Left cardiac atrium (tissue), 4 donors: ENCODE measurements at regions not wholly inside any gene's neighbourhood (a gene's known extent, or its start where the extent isn't known, plus 50 kb on each side); places are given as distances from the start of the nearest gene placed in this dataset.

Experiments
- ATAC-seq, 2 donors: fragments of 200-7000 bp; cut with Tn5 transposase; one replicate each; pipeline ENCODE4 v1.9.1; 2020; ENCODE audit warnings: mild to moderate bottlenecking in 2 of 2, moderate library complexity in 2 of 2
- DNase-seq: peaks from one replicate; pipeline ENCODE4 v3.0.0-alpha.2; 2020
- intact Hi-C, 2 donors: fragments of 100-400 bp; cut with DNase I; formaldehyde crosslinking; loops; one replicate each; pipeline versions ENCODE4 v1.14.1 to v1.15.1; 2022 to 2023
- donor health status: DM: no; HTN: yes; CAD: no.
- donor health status: DM: no; HTN: yes; CAD: no; lungs with severe emphysema.
- donor health status: DM: yes; HTN: yes; CAD: no.
- donor health status: Dilated cardiomyopathy.

DNA sequence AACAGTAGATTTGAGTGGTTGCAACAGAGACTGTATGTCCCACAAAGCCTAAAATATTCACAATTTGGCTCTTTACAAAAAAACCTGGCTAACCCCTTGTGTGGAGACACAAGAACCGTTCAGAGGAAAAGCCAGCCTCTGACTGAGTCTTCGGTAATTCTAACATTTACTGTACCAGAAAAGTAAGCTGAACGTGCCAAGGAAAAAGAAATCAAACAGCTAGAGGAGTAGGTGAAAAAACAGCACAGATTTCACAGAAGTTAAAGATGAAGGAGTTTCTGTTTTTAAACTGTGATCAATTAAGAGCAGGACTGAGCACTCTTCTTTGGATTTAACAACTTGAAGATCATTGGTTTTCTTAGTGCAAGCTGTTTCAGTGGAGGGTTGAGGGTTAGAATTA, 424.7 kb upstream of the KIRREL3 start:
- ATAC-seq, result no peak
- intact Hi-C loops, result no loop called here

DNA sequence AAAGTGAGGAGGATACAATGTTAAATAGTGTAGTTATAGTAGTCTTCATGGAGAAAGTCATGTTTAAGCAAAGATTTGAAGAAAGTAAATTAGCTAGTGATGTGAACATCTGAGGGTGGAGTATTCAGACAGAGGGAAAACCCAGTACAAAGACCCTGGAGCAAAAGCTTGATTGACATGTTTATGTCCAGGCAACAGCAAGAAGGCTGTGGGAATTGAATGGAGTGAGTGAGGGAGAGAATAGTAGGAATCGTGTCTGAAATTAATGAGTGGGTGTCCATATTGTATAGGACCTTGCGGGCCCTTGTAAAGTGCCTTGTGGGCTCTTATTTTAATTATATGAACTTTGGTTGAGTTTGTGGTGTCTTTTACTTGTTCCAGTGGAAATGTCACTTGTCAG, 424.1 kb upstream of the KIRREL3 start:
- ATAC-seq, result no peak
- intact Hi-C loops, result no loop called here

More for the DNA sequence above, 424.7 kb upstream of the KIRREL3 start:
- no peak for DNase-seq

DNA sequence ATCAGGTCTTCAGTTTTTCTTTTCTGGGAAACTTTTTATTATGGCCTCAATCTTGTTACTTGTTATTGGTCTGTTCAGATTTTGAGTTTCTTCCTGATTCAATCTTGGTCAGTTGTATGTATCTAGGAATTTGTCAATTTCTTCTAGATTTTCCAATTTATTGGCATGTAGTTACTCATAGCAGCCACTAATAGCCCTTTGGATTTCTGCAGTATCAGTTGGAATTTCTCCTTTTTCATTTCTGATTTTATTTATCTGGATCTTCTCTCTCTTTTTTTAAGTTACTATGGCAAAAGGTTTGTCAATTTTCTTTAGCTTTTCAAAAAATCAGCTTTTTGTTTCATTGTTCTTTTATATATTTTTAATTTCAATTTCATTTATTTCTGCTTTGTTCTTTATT, 419.6 kb upstream of the KIRREL3 start:
- intact Hi-C loops, result no loop called here
- no peak for DNase-seq
- ATAC-seq, result no peak

More for the DNA sequence above, 424.1 kb upstream of the KIRREL3 start:
- no peak for DNase-seq

DNA sequence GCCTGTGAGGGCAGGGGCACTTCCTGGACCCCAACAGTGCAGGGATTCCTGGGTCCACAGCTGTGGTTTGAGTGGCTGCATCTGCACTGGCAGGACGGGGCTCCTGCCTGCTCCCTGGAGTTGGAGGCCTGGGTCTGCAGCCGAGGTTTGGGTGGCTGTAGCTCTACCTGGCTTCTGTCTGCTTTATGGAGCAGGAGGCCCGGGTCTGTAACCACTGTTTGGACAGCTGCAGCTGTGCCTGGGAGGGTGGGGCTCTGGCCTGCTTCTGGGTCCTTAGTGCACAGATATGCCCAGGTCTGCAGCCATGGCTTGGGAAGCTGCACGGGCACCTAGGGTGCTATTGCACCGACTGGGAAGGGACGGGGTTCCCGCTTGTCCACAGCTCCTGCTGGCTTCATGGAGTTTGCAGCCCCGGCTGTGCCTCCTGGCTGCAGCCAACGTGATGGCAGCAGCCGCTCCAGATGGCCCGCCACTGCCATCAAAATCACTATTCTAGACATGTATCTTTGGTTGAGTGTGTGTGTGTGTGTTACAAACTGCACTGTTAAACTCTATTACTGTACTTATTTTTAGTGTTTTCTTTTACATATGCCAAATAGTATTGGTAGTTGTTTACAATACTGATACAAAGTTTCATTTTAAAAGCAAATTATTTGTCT, 412.3 kb upstream of the KIRREL3 start:
- DNase-seq, result no peak
- no peak for ATAC-seq
- intact Hi-C loops, result no loop called here

DNA sequence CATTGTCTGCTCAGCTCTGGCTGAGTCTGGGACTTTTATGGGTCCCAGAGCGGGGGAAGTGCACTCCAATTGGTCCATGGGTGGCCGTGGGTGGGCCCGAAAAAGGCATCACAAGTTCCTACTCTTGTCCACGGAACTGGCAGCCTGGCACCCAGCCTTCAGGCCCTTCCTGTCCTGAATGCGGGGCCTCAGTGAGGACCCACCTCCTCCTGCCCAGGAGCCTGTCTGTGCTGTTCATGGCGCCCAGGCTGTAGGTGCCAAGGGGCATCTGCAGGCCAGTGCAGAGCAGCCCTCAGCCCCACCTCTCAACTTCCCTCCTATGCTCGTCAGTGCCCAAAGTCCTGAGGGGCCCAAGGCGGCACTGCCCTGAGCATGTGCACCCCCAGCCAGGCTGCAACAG, 411.7 kb upstream of the KIRREL3 start:
- intact Hi-C loops, result no loop called here

DNA sequence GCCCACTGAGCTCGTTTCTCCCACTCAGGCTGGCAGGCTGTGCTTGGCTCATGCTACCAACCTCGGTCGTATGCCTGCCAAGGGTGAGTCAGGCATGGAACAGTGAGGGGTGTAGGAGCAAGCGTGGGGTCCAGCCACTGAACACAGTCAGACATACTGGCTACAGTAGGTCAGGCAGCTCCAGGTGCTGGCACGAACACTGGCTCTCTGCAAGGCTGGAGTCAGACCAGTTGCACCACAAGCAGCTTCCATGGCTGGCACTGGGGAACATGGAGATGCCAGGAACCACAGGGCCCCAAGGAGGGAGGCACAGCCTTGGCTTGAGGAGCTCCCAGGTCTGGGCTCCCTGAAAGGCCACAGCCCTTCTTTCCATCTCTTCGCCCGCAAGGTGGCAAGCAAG, 410.7 kb upstream of the KIRREL3 start:
- ATAC-seq, result no peak
- DNase-seq, result no peak
- intact Hi-C loops, result no loop called here

More for the DNA sequence above, 411.7 kb upstream of the KIRREL3 start:
- DNase-seq (no peak), ATAC-seq (no peak)

DNA sequence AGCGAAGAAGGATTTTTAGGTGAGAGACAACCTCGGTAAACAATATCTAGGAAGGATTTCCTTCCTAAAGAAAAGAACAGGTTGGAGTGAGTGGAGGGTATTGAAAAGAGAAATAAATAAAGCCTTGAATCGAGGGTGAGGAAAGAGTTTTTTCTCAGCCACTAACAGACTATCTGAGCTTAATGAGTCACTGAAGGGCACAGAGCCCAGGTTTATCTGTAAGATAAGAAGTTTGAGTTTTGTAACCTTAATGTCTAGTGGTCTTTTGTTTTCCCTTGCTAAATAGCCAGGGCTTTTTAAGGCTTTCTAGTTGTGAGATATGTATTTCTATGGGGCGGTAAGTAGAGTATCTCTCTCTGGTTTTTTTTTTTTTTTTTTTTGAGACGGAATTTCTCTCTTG, 394.5 kb upstream of the KIRREL3 start:
- intact Hi-C loops, result no loop called here
- no peak for DNase-seq
- ATAC-seq, result peak in 1 of 2 donors; percentile 62

DNA sequence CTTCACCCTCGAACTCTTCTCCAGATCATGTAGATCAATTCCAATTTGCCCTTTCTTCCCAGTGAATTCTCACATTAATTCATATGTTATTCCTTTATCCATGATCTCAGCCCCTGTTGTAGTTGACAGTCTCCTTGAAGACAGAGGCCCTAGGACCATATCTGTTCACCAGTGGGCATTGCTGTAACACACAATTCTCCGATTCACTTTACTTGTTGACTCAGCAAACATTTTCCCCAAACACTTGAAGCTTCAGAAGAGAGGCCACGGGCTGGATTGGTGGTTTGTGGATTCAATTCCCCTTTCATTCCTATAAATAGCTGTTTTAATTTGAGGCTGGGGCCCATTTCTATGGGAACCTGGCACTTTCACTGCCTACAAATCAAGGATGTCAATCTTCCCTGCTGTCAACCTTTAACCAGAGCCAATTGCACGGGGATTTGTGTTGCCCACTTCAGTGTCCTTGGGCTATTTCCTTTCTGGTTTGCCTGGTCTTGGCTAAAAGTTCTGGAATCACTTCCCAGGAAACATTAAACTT, 393.0 kb upstream of the KIRREL3 start:
- intact Hi-C loops, result no loop called here
- ATAC-seq, result no peak
- no peak for DNase-seq

DNA sequence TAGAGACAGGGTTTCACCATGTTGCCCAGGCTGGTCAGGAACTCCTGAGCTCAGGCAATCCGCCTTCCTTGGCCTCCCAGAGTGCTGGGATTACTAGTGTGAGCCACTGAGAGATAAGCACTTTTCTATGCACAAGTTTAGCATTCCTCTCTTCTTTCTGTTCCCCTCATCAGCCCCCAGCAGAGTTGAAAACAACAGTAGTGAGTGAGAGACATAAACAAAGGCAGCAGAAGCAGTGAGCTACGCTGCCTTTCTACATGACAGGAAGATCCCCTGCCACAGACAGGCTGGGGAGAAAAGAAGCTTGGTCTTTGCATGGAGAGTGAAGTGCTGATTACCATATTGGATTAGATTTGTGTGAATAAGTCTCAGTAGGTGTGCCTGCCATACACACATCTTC, 392.0 kb upstream of the KIRREL3 start:
- DNase-seq (no peak), ATAC-seq (no peak)
- intact Hi-C loops, result no loop called here

DNA sequence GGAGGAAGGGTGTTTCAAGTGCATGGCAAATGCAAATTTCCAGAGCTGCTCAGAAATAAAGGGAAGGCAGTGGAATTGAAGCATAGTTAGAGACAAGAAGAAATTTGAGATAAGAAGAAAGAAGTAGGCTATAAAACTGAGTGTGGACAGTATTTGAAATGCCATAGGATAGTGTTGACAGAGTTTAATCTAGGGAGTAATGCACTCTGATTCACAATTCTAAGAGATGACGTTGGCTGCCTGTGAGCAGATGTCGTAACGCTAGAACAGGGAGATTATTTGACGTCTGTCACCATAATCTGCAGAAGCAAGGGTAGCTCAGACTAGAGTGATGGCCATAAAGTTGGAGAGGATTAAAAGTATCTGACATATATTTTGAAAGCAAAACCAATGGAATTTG, 389.9 kb upstream of the KIRREL3 start:
- intact Hi-C loops, result no loop called here

DNA sequence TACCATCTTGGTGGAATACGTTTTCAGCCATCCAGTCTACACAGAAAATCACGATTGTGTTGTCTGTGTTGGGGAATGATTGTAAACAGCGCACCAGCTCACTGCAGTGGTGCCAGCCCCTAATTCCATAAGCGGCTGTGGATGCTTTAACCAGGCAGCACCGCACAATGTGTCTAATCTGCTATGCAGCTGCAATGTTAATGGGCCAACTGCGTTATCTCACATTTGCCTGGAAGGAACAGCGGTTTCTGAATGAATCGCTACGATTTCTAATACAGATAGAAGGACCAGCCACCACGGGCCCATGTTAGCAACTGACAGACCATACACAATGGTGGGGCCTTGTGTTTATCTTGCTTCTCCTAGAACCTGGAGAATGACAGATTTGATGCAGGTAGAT, 384.5 kb upstream of the KIRREL3 start:
- ATAC-seq (no peak), DNase-seq (no peak)
- intact Hi-C loops, result no loop called here

More for the DNA sequence above, 389.9 kb upstream of the KIRREL3 start:
- ATAC-seq (peak; percentile 34 to 85), DNase-seq (no peak)

DNA sequence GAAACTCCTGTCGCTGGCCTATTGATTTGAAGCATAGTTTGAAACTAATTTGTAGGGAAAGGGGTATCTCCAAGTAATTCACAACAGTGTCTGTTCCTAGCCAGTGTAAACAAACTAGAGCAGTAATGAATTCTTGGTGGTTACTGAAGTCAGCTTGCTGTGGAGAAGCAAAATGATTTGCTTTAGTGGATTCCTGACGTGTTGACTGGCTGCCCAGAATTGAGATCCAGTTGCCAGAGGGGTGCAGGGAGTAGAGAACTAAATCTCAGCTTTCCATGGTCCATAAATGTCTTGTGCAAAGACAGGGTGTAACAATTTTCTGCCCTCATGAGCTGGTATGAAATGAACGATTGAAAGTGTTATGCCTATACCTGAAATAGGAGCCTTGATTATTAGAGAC, 382.5 kb upstream of the KIRREL3 start:
- no peak for ATAC-seq
- DNase-seq, result no peak
- intact Hi-C loops, result no loop called here

DNA sequence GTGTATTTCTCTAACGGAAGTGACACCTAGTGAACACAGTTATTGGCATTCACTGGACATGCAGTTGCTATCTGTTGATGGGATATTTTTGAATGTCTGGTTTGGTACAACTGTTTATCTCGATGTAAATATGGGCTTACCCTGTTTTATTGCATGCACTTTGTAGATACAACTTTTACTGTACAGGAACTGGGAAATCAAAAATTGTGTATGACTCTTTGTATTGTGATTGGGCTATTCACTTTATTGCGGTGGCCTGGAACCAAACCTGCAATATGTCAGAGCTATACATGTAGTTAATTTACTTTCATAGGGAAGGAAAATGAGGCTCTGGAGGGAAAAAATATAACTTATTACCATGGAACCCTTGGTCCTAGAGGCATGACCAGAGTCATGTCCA, 380.7 kb upstream of the KIRREL3 start:
- DNase-seq, result no peak
- intact Hi-C loops, result no loop called here
- ATAC-seq, result no peak

DNA sequence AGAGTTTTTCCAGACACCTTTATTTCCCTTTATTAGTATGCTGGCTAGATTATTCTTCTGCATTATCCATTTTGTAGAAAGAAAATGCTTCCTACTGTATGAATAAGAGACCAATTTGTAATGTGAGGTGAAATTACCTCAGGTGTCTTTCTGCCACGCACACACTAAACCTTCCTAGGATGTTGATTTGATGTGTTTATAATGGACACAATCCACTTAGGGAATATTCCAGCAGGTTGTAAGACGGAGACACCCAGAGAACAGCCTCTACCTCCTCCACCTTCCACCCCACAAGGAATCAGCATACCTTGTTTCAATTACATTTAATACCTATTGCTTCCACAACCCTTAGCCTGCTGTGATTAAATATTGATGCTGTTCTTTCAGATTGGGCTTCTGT, 379.1 kb upstream of the KIRREL3 start:
- DNase-seq, result no peak
- intact Hi-C loops, result no loop called here
- no peak for ATAC-seq

DNA sequence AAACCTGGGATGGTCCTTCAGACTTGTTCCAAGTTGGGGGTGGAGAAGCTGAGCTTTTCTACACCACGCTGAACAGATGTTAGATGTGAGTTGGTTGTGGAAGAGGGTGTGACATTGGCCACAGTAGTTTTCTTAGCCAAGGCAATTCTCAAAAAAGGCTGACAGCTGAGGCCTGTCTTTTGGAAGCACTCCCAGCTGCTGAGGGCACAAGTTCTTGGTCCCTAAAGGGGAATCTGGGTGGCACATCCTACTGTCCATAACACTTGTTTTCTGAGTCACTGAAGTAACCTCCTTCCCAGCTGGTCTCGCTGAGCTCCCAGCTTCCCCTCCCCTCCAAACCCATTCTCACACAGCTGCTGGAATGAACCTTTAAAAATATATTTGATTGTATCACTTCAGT, 375.7 kb upstream of the KIRREL3 start:
- no peak for DNase-seq
- ATAC-seq, result no peak
- intact Hi-C loops, result no loop called here

DNA sequence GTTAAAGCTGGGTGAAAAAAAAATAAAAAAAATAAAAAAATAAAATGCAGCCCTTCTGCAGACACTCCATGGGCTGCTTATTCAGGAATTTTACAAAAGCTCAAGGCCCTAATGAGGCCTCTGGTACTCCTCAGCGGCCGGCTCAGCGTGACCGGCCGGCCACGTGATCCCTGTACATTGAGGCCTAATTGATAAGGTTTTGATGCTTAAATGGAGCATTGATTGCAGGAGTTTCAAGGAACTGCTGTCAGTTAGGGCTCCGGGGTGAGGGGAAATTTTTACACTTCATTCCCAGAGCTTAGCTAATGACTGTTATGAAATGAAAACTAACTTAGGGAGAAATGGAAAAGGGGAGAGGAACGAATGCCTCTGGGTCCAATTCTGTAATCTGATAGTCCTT, 368.8 kb upstream of the KIRREL3 start:
- no peak for ATAC-seq
- intact Hi-C loops, result no loop called here
- no peak for DNase-seq

DNA sequence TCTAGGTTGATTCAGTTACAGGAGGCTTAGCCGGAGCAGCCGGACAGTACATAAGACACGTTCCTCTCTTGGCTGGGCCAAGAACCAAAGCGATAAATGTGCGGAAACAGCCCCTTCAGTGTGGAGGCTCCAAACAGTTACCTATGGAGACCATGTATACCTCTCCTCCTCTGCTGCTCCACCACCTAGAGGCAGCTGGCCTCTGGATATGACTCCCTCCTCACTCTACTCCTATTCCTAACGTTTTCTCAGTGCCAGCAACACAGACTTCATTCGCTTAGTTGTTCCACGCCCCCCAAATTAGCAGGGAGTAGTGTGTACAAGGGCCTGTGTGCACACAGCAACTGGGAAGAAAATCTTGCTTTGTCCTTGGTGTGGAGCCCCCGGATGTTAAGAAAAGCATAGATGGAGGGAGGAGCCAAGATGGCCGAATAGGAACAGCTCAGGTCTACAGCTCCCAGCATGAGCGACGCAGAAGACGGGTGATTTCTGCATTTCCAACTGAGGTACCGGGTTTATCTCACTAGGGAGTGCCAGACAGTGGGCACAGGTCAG, 362.3 kb upstream of the KIRREL3 start:
- intact Hi-C loops, result no loop called here
- no peak for ATAC-seq
- DNase-seq, result no peak

DNA sequence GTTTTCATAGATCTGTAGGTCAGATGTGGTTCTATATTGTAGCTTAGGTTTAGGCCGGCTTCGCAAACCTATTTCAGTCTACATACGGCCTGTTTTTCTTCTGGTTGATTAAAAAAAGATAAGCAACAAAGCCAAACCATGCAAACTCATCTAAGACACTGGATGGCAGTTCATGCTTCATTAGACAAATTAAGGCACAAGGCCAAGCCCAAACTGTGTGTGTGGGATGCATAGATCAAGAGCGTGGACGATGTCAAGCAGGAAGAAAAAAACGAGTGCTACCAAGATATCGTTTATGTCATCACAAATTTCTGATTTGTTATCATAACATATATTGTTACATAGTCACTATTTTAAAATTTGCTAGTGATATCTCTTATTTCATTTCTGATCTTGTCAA, 357.6 kb upstream of the KIRREL3 start:
- no peak for ATAC-seq
- intact Hi-C loops, result no loop called here

DNA sequence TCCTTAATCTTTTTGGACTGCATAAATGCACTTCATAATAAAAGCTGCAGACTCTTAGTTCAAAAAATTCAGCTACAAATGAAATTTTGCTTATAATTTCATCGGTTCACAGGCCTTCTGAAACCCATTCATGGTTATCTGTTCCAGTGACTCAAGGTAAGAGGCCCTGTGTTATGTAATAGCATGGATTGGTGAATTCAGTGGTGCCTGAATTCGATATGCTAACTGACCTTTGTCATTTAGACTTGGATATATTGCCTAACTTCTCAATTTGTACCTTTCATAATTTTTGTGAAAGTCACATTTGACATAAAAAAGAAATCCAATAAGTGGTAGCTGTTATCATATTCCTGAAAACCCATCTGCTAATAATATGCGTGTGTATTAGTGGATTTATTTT, 349.9 kb upstream of the KIRREL3 start:
- no peak for ATAC-seq
- DNase-seq, result no peak
- intact Hi-C loops, result no loop called here

More for the DNA sequence above, 357.6 kb upstream of the KIRREL3 start:
- no peak for DNase-seq

DNA sequence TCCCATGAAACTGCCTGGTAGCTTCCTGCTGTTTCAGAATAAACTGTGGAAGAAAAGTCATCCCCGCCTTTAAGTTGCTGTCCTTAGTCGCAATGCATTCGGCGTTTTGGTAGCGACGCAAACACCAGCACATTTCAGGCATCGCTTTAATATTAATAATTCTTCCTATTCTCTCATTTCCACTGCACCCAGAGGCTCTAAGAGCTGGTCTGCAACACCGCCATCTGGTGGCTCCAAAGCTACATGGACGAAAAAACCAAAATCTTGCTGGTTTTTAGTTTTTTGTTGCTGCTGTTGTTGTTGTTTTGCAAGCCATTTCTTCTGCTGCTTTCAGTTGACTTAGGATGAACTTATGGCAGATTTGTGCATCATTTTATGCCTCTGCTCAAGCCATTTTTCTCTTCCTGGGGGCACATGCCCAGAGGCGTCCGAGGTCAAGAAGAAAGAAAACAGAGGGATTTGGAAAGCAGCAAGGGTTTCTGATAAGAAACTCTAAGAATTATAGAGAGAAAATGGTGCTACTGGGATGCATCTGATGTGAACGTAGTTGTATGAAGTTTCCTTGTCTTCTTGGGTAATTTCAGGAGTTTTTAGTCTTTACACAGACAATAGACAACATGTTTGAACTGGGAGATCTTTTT, 345.4 kb upstream of the KIRREL3 start:
- intact Hi-C loops, result loop anchor here (5.0 to 10.0 kb wide), 5 partner anchors 629 to 904 kb away; no protein-coding TSS in a partner anchor
- ATAC-seq, result no peak
- DNase-seq, result peak; percentile 43

DNA sequence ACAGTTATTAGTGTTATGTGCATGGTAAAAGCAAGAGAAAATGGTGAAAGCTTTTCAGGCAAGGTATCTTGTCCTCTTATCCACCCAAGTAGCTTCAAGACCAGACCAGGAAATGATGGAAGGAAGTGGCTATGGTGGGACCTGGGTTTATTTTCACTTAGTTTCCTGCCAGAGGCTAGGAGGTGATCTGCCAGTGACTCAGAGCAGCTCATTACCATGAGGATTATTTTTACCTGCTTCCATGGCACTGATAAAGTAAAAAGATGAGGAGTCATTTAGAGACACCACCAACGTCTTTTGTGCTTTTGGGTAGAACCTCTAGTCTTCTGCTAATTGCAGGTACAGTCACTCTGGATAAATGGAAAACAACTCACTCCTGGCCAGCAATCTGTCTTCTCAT, 339.9 kb upstream of the KIRREL3 start:
- ATAC-seq, result no peak
- intact Hi-C loops, result loop anchor here in 1 of 2 donors (10.0 kb wide), 2 partner anchors 626 to 896 kb away; no protein-coding TSS in a partner anchor
- no peak for DNase-seq
